Stimulated activated CD8-positive, alpha-beta memory T cell treated with anti-CD3 and anti-CD28 coated beads, Interleukin-4, amount 100 ng/mL, for 1 hour (primary cell): ENCODE measurements at regions not wholly inside any gene's neighbourhood (a gene's known extent, or its start where the extent isn't known, plus 50 kb on each side); places are given as distances from the start of the nearest gene placed in this dataset.
"Not testable (repeated sequence)": the region's sequence is repeated elsewhere in the genome, so short reads cannot be mapped to it uniquely, and the experiment has no call there.

Experiments used
- DNase-seq, 2 donors: peaks; one replicate each; pipeline ENCODE4 v3.0.0-alpha.2; 2020; ENCODE audit warnings: low read depth in 2 of 2, low spot score in 1 of 2

DNA sequence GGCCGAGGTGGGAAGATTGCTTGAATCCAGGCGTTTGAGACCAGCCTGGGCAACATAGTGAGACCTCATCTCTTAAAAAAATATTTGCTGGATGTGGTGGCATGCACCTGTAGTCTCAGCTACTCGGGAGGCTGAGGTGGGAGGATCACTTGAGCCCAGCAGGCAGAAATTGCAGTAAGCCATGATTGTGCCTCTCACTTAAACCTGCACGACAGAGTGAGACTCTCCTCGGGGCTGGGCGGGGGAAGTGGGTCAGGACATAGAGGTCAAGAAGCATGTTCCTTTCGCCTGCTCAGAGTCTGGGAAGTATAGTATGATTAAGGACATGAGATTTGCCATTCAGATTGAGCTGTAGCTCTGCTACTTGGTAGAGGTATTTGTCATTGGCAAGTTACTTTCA, 52.3 kb downstream of the SEPTIN7 start:
- DNase-seq, result not testable (repeated sequence)

DNA sequence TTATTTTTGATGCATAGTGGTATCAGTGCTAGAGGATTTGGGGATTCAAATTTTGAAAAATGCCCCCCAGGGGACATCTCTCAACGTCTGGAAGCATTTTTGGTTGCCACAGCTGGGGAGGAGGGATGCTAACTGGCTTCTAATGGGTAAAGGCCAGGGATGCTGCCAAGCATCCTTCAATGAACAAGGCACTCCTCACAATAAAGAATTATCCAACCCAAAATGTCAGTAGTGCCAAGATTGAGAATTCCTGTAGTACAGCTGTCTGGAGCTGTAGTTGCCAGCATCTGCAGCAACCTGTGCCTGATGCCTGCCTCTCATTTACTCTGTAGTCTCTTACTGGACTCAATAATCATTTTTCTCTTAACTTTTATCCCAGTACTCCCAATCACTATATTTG, 53.5 kb downstream of the SEPTIN7 start:
- DNase-seq, result no peak

DNA sequence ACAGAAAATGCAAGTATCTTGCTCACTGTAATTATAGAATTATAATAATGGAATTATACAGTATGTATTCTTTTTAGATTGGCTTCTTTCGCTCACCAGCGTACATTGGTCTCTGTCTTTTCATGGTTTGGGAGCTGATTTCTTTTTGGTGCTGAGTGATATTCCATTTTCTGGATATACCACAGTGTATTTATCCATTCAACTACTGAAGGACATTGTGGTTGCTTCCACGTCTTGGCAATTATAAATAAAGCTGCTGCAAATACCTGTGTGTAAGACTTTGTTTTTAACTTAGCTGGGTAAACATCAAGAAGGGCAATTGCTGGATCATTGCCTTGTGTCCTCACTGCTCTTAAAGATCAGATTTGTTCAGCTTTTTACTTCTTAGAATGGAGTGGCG, 55.3 kb downstream of the SEPTIN7 start:
- no peak for DNase-seq

DNA sequence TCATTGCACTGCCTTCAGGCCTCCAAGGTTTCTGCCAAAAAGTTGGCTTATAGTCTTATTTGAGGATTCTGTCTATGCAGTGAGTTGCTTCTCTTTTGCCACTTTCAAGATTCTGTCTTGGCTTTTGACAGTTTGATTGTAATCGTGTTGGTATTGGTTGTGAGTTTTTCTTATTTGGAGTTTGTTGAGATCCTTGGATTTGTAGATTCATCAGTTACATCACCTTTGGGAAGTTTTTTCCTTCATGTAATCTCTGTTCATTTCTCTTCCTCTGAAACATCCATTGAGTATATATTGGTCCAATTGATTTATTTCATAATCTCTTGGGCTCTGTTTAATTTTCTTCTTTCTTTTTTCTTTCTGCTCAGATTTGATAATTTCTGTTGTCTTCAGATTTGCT, 59.8 kb downstream of the SEPTIN7 start:
- DNase-seq, result no peak

DNA sequence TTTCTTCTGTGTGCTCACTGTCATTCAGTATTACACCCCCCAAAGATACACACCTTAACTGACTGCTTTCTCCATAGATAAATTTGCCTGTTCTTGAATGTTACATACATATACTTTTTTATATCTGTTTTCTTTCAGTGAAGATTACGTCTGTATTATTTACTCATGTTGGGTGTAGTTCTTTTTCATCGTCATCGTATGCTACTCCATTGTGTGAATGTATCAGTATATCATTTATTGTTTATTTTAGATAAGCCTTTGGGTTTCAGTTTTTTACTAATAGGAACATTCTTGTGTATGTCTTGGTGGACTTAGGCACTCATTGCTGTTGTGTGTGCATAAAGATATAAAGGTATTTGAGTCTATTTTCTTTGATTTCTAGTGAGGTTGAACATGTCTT, 64.4 kb downstream of the SEPTIN7 start:
- DNase-seq, result no peak

DNA sequence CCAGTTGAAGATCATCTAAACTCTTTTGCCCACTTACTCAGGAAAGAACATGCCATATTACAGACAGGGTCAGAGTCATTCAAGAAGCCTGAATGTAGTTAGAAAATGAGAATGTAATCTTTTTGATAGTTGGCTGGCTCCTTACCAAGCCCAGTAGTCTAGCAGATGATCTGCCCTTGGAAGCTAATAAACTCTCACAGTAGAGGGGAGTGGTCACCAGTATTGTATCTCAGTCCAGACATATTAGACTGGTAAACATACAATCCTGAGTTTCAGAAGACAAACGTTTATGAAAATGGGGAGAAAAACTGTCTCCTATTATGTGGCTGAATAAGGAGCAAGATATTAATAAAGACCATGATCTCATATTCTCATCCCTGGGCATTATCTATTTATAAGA, 65.3 kb downstream of the SEPTIN7 start:
- DNase-seq, result no peak

DNA sequence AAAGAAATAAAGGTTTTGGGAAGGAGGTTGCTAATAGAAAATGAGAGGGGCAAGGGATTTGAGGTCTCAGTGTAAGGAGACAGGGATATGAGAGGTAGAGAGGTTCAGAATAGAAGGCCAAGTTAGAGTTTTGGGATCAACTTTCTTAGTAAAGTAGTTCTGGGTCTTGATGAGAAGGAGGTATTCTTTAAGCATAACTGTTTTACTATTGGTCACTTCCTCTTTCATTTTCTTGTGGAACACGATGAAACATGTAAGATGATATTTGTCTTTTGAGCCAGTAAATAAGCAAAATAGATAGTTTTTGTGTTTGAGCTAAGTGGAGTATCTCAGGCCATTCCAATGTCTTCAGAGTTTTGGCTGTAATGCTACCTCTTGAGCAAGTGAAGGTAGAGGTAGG, 68.3 kb downstream of the SEPTIN7 start:
- DNase-seq, result not testable (repeated sequence)

DNA sequence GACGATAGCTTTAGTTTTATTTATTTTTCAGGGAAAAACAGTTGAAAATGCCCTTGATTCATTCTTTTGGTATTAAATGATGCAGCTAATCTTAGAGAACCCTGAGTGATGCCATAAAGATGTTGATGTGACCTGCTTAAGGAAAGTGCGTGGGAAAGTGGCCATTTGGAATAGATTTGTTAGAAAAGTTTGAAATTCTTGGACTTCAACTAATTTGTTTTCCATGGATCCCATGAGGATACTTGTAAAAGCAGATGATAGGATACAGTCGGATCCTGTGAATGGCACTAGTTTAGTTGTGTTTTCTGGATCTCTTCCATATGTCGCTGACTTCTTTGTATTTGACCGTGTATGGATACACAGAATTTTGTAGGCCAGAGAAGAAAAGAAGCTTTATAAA, 69.0 kb downstream of the SEPTIN7 start:
- no peak for DNase-seq

DNA sequence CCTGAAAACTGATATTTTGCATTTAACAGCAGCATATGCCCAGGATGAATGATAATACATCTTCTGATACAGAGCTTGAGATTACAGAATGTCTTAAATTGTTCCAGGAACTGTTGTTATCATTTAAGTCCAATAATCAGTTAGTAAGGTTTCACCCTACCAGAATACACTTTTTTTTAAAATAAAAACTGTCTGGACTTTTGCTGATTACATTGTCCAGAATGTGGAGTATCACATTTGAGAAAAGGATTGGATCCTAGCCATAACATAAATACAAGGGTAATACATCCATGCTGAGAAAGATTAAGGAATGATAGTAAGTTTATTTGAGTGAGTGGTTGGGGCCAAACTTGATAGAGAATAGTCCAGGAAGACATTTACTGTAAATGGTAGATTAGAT, 71.0 kb downstream of the SEPTIN7 start:
- DNase-seq, result no peak

DNA sequence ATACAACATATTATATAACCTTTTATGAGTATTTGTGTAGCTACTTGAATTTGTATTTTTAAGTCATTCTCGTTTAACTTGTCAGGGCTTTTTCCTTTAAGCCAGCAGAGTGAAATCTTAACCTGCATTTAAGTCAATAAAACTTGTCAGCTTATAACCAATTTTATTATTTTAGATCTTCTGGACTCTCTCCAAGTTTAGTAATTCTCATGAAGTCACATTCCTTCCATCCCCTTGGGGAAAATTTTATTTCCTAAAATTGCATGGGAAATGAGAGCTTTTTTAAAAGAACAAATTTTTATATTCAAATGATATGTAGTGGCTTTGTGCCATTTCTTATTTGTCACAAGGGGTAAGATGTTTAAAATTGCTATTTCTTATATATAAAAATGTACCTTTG, 74.0 kb downstream of the SEPTIN7 start:
- no peak for DNase-seq

DNA sequence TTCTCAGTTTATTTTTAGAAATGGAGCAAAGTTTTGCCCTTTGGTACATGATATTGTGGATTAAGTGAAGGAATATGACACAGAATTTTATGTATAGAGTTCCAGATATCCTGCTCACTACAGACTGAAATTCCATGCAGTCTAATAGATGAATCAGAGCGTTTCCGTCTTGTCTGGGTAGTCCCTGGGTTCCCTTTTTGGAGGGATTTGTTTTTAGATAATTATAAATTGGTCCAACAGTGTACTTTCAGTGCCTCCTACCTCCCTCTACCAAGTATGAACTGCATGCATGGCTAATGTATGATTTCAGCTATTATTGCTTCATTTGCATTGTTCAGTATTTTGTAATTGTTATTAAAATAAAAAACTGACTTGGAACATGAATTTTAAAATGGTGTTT, 74.4 kb downstream of the SEPTIN7 start:
- no peak for DNase-seq

DNA sequence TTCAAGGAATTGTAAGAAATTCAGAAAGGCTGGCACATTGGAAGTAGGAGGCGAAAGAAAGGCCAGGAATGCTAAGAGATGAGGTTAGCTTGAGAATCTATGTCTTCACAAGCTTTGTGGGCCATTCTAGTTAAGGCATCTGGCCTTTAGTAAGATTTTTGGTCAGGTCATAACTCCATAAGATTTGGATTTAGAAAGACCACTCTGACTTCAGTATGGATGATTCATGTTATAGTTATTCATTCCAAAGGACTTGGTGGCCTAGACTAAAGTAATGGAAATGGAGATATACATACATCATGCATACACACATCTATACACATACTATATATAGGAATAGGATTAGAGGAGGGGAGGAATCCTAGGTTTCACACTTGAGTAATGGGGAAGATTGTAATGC, 77.5 kb downstream of the SEPTIN7 start:
- DNase-seq, result no peak

DNA sequence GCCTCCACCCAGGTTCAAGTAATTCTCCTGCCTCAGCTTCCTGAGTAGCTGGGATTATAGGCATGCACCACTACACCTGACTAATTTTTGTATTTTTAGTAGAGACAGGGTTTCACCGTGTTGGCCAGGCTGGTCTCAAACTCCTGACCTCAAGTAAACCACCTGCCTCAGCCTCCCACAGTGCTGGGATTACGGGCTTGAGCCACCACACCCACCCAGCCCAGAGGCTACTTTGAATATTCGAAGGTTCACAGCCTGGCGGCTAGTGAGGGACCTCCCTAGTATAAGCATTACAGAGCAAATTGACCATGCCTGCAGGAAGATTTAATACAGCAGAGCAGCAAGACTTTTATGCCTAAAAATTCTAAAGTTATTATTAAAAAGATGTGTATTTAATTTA, 86.6 kb downstream of the SEPTIN7 start:
- not testable (repeated sequence) for DNase-seq

DNA sequence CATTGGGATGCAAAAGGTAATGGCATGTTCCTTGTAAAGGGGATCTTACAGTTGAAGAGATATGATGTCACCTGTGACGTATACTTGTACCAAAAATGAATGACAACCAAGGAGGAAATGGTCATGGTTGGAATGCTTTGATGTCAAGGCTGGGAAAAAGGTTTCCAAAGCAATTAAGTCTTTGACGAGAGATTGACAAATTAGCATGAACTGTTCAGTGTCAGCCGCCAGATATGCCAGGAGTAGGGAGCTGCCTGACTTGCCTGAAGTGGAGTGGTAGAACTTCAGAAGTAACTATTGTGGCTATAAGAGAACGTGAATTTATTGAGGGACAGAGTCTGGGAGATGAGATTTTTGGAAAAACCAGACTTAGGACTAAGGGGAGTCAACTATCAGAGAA, 88.1 kb downstream of the SEPTIN7 start:
- DNase-seq, result no peak

DNA sequence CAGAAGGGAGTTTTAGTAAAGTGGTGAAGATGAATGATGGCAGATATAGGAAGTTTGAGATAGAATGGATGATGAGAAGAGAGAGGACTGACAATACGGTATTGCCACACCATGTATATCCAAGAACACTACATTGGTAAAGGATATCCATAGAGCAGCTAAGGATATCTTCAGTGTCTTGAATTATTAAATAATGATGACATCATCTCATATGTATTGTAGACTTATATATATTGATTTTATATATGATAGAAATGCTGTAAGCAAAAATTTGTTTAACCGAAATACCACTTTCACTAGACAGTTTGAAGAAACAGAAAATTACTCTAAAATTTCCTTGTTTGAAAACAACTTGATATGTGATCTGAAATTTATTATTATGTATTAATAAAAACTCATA, 89.0 kb downstream of the SEPTIN7 start:
- no peak for DNase-seq

DNA sequence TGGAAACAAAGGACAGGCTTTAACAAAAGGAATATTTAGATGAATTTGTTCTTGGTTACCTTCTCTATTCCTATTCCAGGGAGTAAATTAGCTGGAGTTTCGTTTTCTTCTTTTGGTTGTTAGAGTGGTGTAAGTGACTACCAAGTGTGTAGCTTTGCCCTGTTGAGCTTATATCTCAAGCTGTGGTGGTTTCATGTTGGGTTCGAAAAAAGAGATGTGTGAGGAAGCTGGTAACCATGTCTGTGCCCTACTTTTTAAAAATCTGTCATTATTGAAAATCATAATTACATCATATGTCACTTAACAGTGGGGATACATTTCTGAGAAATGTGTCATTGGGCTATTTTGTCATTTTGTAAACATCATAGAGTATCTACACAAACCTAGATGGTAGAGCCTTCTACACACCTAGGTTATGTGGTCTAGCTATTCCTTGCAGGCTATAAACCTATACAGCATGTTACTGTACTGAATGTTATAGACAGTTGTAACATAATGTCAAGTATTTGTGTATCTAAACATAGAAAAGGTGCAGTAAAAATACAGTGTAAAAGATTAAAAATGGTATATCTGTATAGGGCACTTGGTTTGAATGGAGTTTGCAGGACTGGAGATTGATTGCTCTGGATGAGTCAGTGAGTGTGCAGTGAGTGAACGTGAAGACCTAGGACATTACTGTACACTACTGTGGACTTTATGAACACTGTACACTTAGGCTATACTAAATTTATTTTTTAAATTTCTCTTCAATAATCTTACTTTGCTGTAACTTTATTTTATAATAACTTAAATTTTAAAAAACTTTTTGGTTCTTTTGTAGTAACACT, 90.4 kb downstream of the SEPTIN7 start:
- no peak for DNase-seq

DNA sequence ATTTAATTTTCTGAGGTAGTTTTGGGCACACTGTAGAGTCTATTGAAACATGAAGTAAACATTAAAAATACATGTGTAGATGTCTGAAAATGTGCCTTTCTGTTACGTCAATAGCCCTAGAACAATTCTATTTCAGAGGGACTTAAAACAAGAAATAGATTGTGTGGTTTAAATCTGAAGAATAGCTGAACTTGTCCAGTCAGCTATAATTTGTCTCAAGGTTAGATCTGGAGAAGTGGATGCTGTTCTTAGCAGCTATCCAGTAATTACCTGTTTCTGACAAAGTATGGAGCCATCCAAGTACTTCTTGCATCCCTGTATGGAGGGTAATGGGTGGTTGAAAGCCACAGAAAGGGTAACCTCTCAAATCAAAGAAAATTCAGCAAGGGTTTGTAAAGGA, 92.8 kb downstream of the SEPTIN7 start:
- DNase-seq, result no peak

DNA sequence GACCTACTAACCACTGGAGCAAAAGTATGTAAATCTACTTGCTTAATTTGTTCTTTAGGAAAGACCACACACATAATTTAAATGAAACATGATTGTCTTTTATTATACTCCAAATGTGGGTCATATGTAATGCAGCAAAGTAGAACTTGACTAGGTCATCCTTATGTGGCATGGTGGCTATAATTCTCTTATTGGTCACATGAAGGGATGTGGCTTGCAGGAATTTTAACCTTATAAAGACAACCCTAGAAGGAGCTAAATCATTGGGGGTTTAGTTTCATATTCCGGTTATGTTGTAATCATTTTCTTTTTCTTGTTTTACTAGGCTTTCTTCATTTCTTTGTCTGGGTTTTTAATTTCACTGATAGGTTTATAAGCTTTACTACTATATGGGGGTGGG, 93.9 kb downstream of the SEPTIN7 start:
- no peak for DNase-seq

DNA sequence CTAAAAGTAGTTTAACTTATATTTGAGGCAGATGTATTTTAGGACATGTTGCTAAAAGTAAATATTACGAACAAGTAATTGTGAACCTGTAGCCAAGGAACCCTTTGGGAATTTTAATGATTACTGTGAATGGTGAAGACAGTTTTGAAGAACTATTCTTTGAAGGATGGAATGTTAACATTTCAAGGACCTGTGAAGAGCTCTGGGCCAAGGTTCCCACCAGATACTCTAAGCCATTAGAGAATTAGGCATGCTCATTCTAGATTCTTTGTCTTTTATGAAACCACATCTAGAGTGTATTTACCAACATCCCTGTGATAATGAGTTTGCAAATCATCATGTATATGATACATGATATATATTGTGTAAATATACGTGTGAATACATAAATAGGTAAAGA, 99.8 kb downstream of the SEPTIN7 start:
- DNase-seq, result no peak

DNA sequence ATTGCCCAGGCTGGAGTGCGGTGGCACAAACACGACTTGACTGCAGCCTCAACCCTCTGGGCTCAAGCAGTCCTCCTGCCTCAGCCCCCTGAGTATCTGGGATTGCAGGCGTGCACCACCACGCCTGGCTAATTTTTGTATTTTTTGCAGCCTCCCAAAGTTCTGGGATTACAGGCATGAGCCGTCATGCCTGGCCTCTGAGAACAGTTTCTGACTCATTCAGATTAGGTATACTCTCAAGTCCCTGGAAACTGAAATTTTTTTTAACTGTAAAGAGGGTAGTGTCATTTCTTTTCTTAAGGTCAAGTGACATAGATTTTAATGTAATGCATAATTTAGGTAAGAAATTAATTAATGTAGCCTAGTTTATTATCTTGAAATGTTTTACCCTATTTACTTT, 104.7 kb downstream of the SEPTIN7 start:
- DNase-seq, result no peak

DNA sequence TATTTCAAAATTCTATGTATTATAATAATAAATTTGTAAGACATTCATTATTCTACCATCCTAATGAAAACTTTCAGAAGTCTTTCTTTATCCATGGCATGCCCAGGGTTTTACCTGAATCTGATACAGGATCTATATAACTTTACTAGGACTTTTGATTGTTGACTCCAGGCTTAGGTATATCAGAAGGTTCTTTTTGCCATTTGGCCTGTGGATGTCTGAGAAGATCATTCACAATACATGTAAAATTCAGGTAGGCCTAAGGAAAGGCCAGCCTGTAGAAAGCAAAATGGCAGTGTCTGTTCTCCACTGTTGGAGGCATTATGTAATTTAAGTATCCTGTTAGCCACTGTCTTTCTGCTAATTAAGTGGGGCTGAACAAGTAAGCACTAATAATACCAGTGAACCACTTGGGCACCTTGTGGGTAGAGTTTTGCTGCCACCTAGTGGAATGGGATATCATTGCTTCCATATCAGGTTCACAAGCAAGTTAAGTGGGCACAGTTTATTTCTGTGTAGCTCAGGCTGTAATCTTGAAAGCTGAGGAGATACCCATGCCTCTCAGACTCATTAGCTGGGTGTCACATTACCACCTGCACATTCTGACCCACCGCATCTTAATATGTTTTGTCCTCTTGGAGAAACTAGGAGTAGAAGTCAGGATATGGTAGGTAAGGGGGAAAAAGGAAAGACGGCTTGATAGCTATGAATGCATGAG, 105.5 kb downstream of the SEPTIN7 start:
- peak; percentile 41 to 43 for DNase-seq

DNA sequence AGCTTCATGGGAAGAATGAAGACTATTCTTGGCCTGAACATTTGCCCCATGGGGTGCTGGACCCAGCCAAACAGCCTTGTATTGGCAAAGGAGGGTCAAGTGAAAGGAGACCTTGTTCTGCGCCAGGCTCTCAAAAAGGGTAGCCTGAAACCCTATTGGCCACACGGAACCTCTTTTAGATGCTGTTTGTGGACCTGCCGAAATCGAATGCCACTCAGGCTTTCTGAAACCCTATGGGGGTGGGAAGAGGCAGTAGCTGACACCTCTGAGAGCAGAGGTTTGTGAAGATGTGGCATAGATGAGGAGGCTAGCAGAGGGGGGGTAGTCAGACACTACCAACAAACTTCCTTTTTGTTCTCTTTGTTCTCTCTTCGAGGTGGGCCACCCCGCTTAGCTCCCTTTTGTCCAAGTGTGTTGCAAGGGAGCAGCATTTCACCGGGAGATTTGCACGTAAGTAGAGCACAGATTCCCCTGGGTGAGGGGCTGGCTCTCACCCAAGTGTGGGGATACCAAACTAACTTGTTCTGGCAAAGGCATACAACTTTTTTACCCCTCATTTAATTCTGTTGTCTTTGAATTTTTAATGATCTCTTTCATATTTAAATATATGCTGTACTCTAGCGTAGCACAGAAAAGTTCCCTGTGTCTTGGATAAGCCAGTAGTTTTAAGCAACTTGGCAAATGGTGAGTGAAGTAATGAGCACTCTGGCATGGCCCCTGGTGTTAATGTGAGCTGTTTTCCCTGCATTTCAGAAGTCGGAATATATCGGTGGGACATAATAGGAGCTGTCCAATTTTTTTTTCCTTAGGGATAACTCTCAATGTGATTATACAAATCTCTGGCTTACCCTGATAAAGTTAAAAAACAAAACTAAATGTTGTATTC, 107.7 kb downstream of the SEPTIN7 start:
- no peak for DNase-seq
